ENCODE measurements at regions not wholly inside any gene's neighbourhood (a gene's known extent, or its start where the extent isn't known, plus 50 kb on each side); places are given as distances from the start of the nearest gene placed in this dataset.
"Not testable (repeated sequence)": the region's sequence is repeated elsewhere in the genome, so short reads cannot be mapped to it uniquely, and the experiment has no call there.

GRCh38 chr2:82345910-82346309 is 2041.4 kb upstream of the LRRTM1 start:
- Mint-ChIP-seq H3K27me3 (ENCODE audit: low read depth) (no peaks in the 10 kb centered on the region), H3K4me3 (no peak overlapping the region), H3K4me1 (ENCODE audit: low read depth) (no peaks in the 10 kb centered on the region), H3K9me3 (ENCODE audit: insufficient read depth) (peaks cover 4% of the 10 kb centered on the region), H3K27ac (no peak overlapping the region), H3K36me3 (ENCODE audit: low read depth) (no peaks in the 10 kb centered on the region)
- ATAC-seq (no peak), DNase-seq (no peak)
- ChIA-PET POLR2A (no interaction called here), CTCF (no interaction called here)

- Mint-ChIP-seq H3K4me1 (ENCODE audit: low read depth) (no peaks in the 10 kb centered on the region), H3K27ac (no peak overlapping the region), H3K36me3 (ENCODE audit: low read depth) (no peaks in the 10 kb centered on the region), H3K27me3 (ENCODE audit: low read depth) (no peaks in the 10 kb centered on the region), H3K9me3 (ENCODE audit: insufficient read depth) (no peaks in the 10 kb centered on the region), H3K4me3 (no peak overlapping the region)
- ChIA-PET CTCF (no interaction called here), POLR2A (no interaction called here)
- no peak for ATAC-seq
- DNase-seq, result no peak
Measured at GRCh38 chr2:82344670-82345069, 2040.1 kb upstream of the LRRTM1 start.

- Mint-ChIP-seq H3K4me1 (ENCODE audit: low read depth) (no peaks in the 10 kb centered on the region), H3K9me3 (ENCODE audit: insufficient read depth) (no peaks in the 10 kb centered on the region), H3K36me3 (ENCODE audit: low read depth) (no peaks in the 10 kb centered on the region), H3K27ac (no peak overlapping the region), H3K4me3 (no peak overlapping the region), H3K27me3 (ENCODE audit: low read depth) (no peaks in the 10 kb centered on the region)
- ATAC-seq (no peak), DNase-seq (no peak)
- CTCF ChIA-PET, result no interaction called here
- POLR2A ChIA-PET, result no interaction called here
Measured at GRCh38 chr2:82342356-82342755, 2037.8 kb upstream of the LRRTM1 start.

- POLR2A ChIA-PET, result no interaction called here
- Mint-ChIP-seq H3K9me3 (ENCODE audit: insufficient read depth) (no peaks in the 10 kb centered on the region), H3K36me3 (ENCODE audit: low read depth) (no peaks in the 10 kb centered on the region)
Measured at GRCh38 chr2:82340578-82341053, 2036.1 kb upstream of the LRRTM1 start.

GRCh38 chr2:82339805-82340204 is 2035.3 kb upstream of the LRRTM1 start:
- ATAC-seq (no peak), DNase-seq (no peak)
- H3K36me3 Mint-ChIP-seq (ENCODE audit: low read depth), result no peaks in the 10 kb centered on the region
- H3K27ac Mint-ChIP-seq, result no peak overlapping the region
- ChIA-PET POLR2A (no interaction called here), CTCF (no interaction called here)
- H3K9me3 Mint-ChIP-seq (ENCODE audit: insufficient read depth), result no peaks in the 10 kb centered on the region
- no peak overlapping the region for H3K4me3 Mint-ChIP-seq
- H3K4me1 Mint-ChIP-seq (ENCODE audit: low read depth), result no peaks in the 10 kb centered on the region
- no peaks in the 10 kb centered on the region for H3K27me3 Mint-ChIP-seq (ENCODE audit: low read depth)

More at GRCh38 chr2:82340578-82341053, 2036.1 kb upstream of the LRRTM1 start:
- no peak overlapping the region for H3K27ac Mint-ChIP-seq
- DNase-seq (no peak), ATAC-seq (no peak)
- H3K27me3 Mint-ChIP-seq (ENCODE audit: low read depth), result no peaks in the 10 kb centered on the region
- H3K4me3 Mint-ChIP-seq, result no peak overlapping the region
- CTCF ChIA-PET, result no interaction called here
- no peaks in the 10 kb centered on the region for H3K4me1 Mint-ChIP-seq (ENCODE audit: low read depth)

GRCh38 chr2:82333697-82334096 is 2029.1 kb upstream of the LRRTM1 start:
- no peak overlapping the region for H3K27ac Mint-ChIP-seq
- DNase-seq, result no peak

GRCh38 chr2:82330155-82330554 is 2025.6 kb upstream of the LRRTM1 start:
- no peak for DNase-seq
- CTCF ChIA-PET, result no interaction called here

More at GRCh38 chr2:82333697-82334096, 2029.1 kb upstream of the LRRTM1 start:
- Mint-ChIP-seq H3K36me3 (ENCODE audit: low read depth) (no peaks in the 10 kb centered on the region), H3K4me3 (no peak overlapping the region), H3K9me3 (ENCODE audit: insufficient read depth) (peaks cover 4% of the 10 kb centered on the region), H3K27me3 (ENCODE audit: low read depth) (no peaks in the 10 kb centered on the region), H3K4me1 (ENCODE audit: low read depth) (no peaks in the 10 kb centered on the region)
- ATAC-seq, result no peak
- CTCF ChIA-PET, result no interaction called here
- POLR2A ChIA-PET, result no interaction called here

GRCh38 chr2:82326180-82326767 is 2021.7 kb upstream of the LRRTM1 start:
- H3K4me3 Mint-ChIP-seq; DNase-seq; H3K27me3 Mint-ChIP-seq (ENCODE audit: low read depth); POLR2A ChIA-PET; CTCF ChIA-PET; H3K4me1 Mint-ChIP-seq (ENCODE audit: low read depth); H3K27ac Mint-ChIP-seq; H3K36me3 Mint-ChIP-seq (ENCODE audit: low read depth); ATAC-seq; H3K9me3 Mint-ChIP-seq (ENCODE audit: insufficient read depth): not testable (repeated sequence)

More at GRCh38 chr2:82330155-82330554, 2025.6 kb upstream of the LRRTM1 start:
- Mint-ChIP-seq H3K4me3 (no peak overlapping the region), H3K4me1 (ENCODE audit: low read depth) (no peaks in the 10 kb centered on the region), H3K9me3 (ENCODE audit: insufficient read depth) (peaks cover 9% of the 10 kb centered on the region), H3K27ac (no peak overlapping the region), H3K36me3 (ENCODE audit: low read depth) (no peaks in the 10 kb centered on the region), H3K27me3 (ENCODE audit: low read depth) (no peaks in the 10 kb centered on the region)
- POLR2A ChIA-PET, result no interaction called here
- ATAC-seq, result no peak

GRCh38 chr2:82320296-82320695 is 2015.7 kb upstream of the LRRTM1 start:
- DNase-seq, result no peak
- Mint-ChIP-seq H3K27ac (no peak overlapping the region), H3K9me3 (ENCODE audit: insufficient read depth) (peaks cover 10% of the 10 kb centered on the region), H3K4me1 (ENCODE audit: low read depth) (no peaks in the 10 kb centered on the region), H3K27me3 (ENCODE audit: low read depth) (no peaks in the 10 kb centered on the region), H3K4me3 (no peak overlapping the region), H3K36me3 (ENCODE audit: low read depth) (no peaks in the 10 kb centered on the region)
- ATAC-seq, result no peak
- CTCF ChIA-PET, result no interaction called here
- POLR2A ChIA-PET, result no interaction called here

GRCh38 chr2:82317012-82317411 is 2012.5 kb upstream of the LRRTM1 start:
- Mint-ChIP-seq H3K4me1 (ENCODE audit: low read depth) (no peaks in the 10 kb centered on the region), H3K9me3 (ENCODE audit: insufficient read depth) (peaks cover 5% of the 10 kb centered on the region), H3K27ac (no peak overlapping the region), H3K27me3 (ENCODE audit: low read depth) (no peaks in the 10 kb centered on the region), H3K4me3 (no peak overlapping the region), H3K36me3 (ENCODE audit: low read depth) (no peaks in the 10 kb centered on the region)
- ChIA-PET POLR2A (no interaction called here), CTCF (no interaction called here)
- no peak for ATAC-seq
- DNase-seq, result no peak

- CTCF ChIA-PET, result no interaction called here
- H3K27ac Mint-ChIP-seq, result no peak overlapping the region
- H3K9me3 Mint-ChIP-seq (ENCODE audit: insufficient read depth), result peaks cover 5% of the 10 kb centered on the region
- H3K4me1 Mint-ChIP-seq (ENCODE audit: low read depth), result no peaks in the 10 kb centered on the region
- ATAC-seq (no peak), DNase-seq (no peak)
- POLR2A ChIA-PET, result no interaction called here
- no peaks in the 10 kb centered on the region for H3K27me3 Mint-ChIP-seq (ENCODE audit: low read depth)
- no peaks in the 10 kb centered on the region for H3K36me3 Mint-ChIP-seq (ENCODE audit: low read depth)
- no peak overlapping the region for H3K4me3 Mint-ChIP-seq
Measured at GRCh38 chr2:82316586-82316985, 2012.0 kb upstream of the LRRTM1 start.

GRCh38 chr2:82314836-82315472 is 2010.4 kb upstream of the LRRTM1 start:
- Mint-ChIP-seq H3K36me3 (ENCODE audit: low read depth) (no peaks in the 10 kb centered on the region), H3K27me3 (ENCODE audit: low read depth) (no peaks in the 10 kb centered on the region), H3K9me3 (ENCODE audit: insufficient read depth) (no peaks in the 10 kb centered on the region), H3K4me3 (no peak overlapping the region), H3K27ac (no peak overlapping the region), H3K4me1 (ENCODE audit: low read depth) (no peaks in the 10 kb centered on the region)
- ATAC-seq (no peak), DNase-seq (no peak)
- ChIA-PET POLR2A (no interaction called here), CTCF (no interaction called here)

- no peaks in the 10 kb centered on the region for H3K4me1 Mint-ChIP-seq (ENCODE audit: low read depth)
- DNase-seq (no peak), ATAC-seq (no peak)
- ChIA-PET CTCF (interaction anchor here (0.6 kb wide), 1 partner anchor 849 kb away, joined by 3 read pairs; no protein-coding TSS in a partner anchor), POLR2A (no interaction called here)
- peaks cover 15% of the 10 kb centered on the region for H3K9me3 Mint-ChIP-seq (ENCODE audit: insufficient read depth)
- H3K36me3 Mint-ChIP-seq (ENCODE audit: low read depth), result no peaks in the 10 kb centered on the region
- no peak overlapping the region for H3K4me3 Mint-ChIP-seq
- H3K27ac Mint-ChIP-seq, result no peak overlapping the region
- H3K27me3 Mint-ChIP-seq (ENCODE audit: low read depth), result no peaks in the 10 kb centered on the region
Measured at GRCh38 chr2:82307511-82307910, 2003.0 kb upstream of the LRRTM1 start.

Data from activated CD8-positive, alpha-beta T cell treated with anti-CD3 and anti-CD28 coated beads, Interleukin-2, amount 10 ng/mL, durations not matched to agents 7 days and 5 days (primary cell).